ENCODE measurements at regions not wholly inside any gene's neighbourhood (a gene's known extent, or its start where the extent isn't known, plus 50 kb on each side); places are given as distances from the start of the nearest gene placed in this dataset.

GRCh38 chr5:14039576-14039975, 95.1 kb upstream of the DNAH5 start:
- H3K27ac Mint-ChIP-seq: no peak overlapping the region
- H3K36me3 ChIP-seq (ENCODE audit: control insufficient read depth, insufficient read depth, low read length): no peaks in the 10 kb centered on the region
- H3K4me1 ChIP-seq (ENCODE audit: control insufficient read depth, insufficient read depth, low read length): peaks cover 21% of the 10 kb centered on the region
- H3K9me3 ChIP-seq (ENCODE audit: control insufficient read depth, low read length): no peaks in the 10 kb centered on the region
- H3K9me3 Mint-ChIP-seq: no peaks in the 10 kb centered on the region
- no peak overlapping the region for H3K4me3 ChIP-seq (ENCODE audit: low read length)
- no peaks in the 10 kb centered on the region for H3K36me3 Mint-ChIP-seq (ENCODE audit: low read depth)
- H3K27me3 Mint-ChIP-seq (ENCODE audit: insufficient read depth): peaks cover 30% of the 10 kb centered on the region
- H3K27ac ChIP-seq (ENCODE audit: low read depth, low read length): no peak overlapping the region
- no peak overlapping the region for H3K4me3 Mint-ChIP-seq
- no peak for DNase-seq
- TF ChIP-seq CTCF (conservative IDR thresholded peaks at IDR 0.05): no peak
- H3K9ac ChIP-seq (ENCODE audit: extremely low read depth, low read length, poor library complexity, severe bottlenecking): no peak overlapping the region
- peaks cover 55% of the 10 kb centered on the region for H3K4me1 Mint-ChIP-seq
- WGBS, 2 experiments (ENCODE audit: insufficient coverage in 1 of 2, insufficient read length in 1 of 2): 92% methylated on average over 1 of the region's 1 CpG; no CpG with 5 or more reads in 1 of the 2 experiments
- peaks cover 31% of the 10 kb centered on the region for H3K27me3 ChIP-seq (ENCODE audit: control insufficient read depth, insufficient read depth, low read length, poor library complexity, severe bottlenecking)

GRCh38 chr5:14039063-14039462, 94.6 kb upstream of the DNAH5 start:
- H3K27ac Mint-ChIP-seq: no peak overlapping the region
- TF ChIP-seq CTCF (conservative IDR thresholded peaks at IDR 0.05): no peak
- Histone ChIP-seq H3K27ac (ENCODE audit: low read depth, low read length) (no peak overlapping the region), H3K9me3 (ENCODE audit: control insufficient read depth, low read length) (no peaks in the 10 kb centered on the region), H3K36me3 (ENCODE audit: control insufficient read depth, insufficient read depth, low read length) (no peaks in the 10 kb centered on the region), H3K4me3 (ENCODE audit: low read length) (no peak overlapping the region), H3K4me1 (ENCODE audit: control insufficient read depth, insufficient read depth, low read length) (peaks cover 21% of the 10 kb centered on the region), H3K27me3 (ENCODE audit: control insufficient read depth, insufficient read depth, low read length, poor library complexity, severe bottlenecking) (peaks cover 31% of the 10 kb centered on the region), H3K9ac (ENCODE audit: extremely low read depth, low read length, poor library complexity, severe bottlenecking) (no peak overlapping the region)
- peaks cover 55% of the 10 kb centered on the region for H3K4me1 Mint-ChIP-seq
- H3K36me3 Mint-ChIP-seq (ENCODE audit: low read depth): no peaks in the 10 kb centered on the region
- WGBS, 2 experiments (ENCODE audit: insufficient coverage in 1 of 2, insufficient read length in 1 of 2): 91 to 96% methylated on average over 4 to 7 of the region's 7 CpGs
- no peak overlapping the region for H3K4me3 Mint-ChIP-seq
- no peak for DNase-seq
- H3K9me3 Mint-ChIP-seq: no peaks in the 10 kb centered on the region
- peaks cover 35% of the 10 kb centered on the region for H3K27me3 Mint-ChIP-seq (ENCODE audit: insufficient read depth)

- no peaks in the 10 kb centered on the region for H3K36me3 ChIP-seq (ENCODE audit: control insufficient read depth, insufficient read depth, low read length)
- no peak overlapping the region for H3K27ac ChIP-seq (ENCODE audit: low read depth, low read length)
- H3K27me3 ChIP-seq (ENCODE audit: control insufficient read depth, insufficient read depth, low read length, poor library complexity, severe bottlenecking): peaks cover 31% of the 10 kb centered on the region
- H3K4me3 ChIP-seq (ENCODE audit: low read length): no peak overlapping the region
- Mint-ChIP-seq H3K27me3 (ENCODE audit: insufficient read depth) (peaks cover 35% of the 10 kb centered on the region), H3K4me1 (peaks cover 55% of the 10 kb centered on the region), H3K9me3 (no peaks in the 10 kb centered on the region), H3K27ac (peak overlapping the region; percentile 50), H3K4me3 (no peak overlapping the region), H3K36me3 (ENCODE audit: low read depth) (no peaks in the 10 kb centered on the region)
- no peak for TF ChIP-seq CTCF (conservative IDR thresholded peaks at IDR 0.05)
- DNase-seq: peak; percentile 66
- no peak overlapping the region for H3K9ac ChIP-seq (ENCODE audit: extremely low read depth, low read length, poor library complexity, severe bottlenecking)
- 66 to 80% methylated on average over 1 to 10 of the region's 10 CpGs for WGBS, 2 experiments (ENCODE audit: insufficient coverage in 1 of 2, insufficient read length in 1 of 2)
- no peaks in the 10 kb centered on the region for H3K9me3 ChIP-seq (ENCODE audit: control insufficient read depth, low read length)
- peaks cover 21% of the 10 kb centered on the region for H3K4me1 ChIP-seq (ENCODE audit: control insufficient read depth, insufficient read depth, low read length)
Observed at GRCh38 chr5:14038341-14038959, 94.0 kb upstream of the DNAH5 start.

All from endodermal cell (in vitro differentiated cells).